ENCODE measurements at regions not wholly inside any gene's neighbourhood (a gene's known extent, or its start where the extent isn't known, plus 50 kb on each side); places are given as distances from the start of the nearest gene placed in this dataset.

DNA sequence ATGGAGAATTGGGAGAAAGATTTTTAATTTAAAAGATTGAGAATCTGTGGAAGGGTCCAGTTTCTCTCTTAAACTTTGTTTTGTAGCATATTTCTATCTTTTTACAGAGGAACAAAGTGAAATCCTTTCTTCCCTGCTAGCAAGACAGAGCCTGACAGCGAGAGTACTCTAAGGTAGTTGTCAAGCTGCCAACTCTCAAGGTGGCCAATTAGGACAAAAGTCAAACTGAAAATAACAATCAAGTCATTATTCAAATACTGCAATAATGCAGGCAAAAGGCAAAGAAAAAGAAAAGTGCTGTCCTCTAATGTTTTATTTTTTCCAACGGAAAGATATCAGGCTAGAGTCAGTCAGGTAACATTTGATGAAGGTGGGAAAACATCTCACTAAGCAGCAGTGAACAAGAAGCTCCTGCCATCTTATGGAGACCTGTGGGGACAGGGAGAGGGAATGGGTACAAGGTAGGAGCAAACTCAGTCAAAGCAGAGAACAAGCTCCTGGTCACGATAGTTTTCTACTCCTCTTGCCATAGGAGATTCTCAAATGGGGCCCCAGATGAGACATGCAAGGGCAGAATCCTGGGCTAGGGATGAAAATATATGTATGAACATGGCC lies 801.9 kb upstream of the SLITRK1 start:
- H3K4me3 Mint-ChIP-seq = no peak overlapping the region
- peaks cover 0 to 23% (median 10%) of the 10 kb centered on the region in 7 donors for H3K9me3 Mint-ChIP-seq
- ATAC-seq (ENCODE audit: low read depth in 2 of 2) (no peak), DNase-seq (no peak)
- H3K4me1 ChIP-seq (ENCODE audit: control insufficient read depth, insufficient read depth, low read length, poor library complexity, severe bottlenecking) = no peaks in the 10 kb centered on the region
- no peak overlapping the region for H3K27ac Mint-ChIP-seq
- no peaks in the 10 kb centered on the region for H3K36me3 Mint-ChIP-seq
- H3K36me3 ChIP-seq (ENCODE audit: control insufficient read depth, insufficient read depth, low read length) = no peaks in the 10 kb centered on the region
- H3K27me3 ChIP-seq (ENCODE audit: control insufficient read depth, insufficient read depth, low read length) = no peaks in the 10 kb centered on the region
- H3K4me1 Mint-ChIP-seq = no peaks in the 10 kb centered on the region
- H3K27me3 Mint-ChIP-seq = no peaks in the 10 kb centered on the region
- no peak overlapping the region for H3K27ac ChIP-seq (ENCODE audit: insufficient read depth, low read length, poor library complexity, severe bottlenecking)
- H3K4me3 ChIP-seq (ENCODE audit: low read depth, low read length) = no peak overlapping the region
- H3K9me3 ChIP-seq (ENCODE audit: control insufficient read depth in 2 of 2, low read length in 2 of 2) = peaks cover 0 to 3% of the 10 kb centered on the region in 2 experiments

DNA sequence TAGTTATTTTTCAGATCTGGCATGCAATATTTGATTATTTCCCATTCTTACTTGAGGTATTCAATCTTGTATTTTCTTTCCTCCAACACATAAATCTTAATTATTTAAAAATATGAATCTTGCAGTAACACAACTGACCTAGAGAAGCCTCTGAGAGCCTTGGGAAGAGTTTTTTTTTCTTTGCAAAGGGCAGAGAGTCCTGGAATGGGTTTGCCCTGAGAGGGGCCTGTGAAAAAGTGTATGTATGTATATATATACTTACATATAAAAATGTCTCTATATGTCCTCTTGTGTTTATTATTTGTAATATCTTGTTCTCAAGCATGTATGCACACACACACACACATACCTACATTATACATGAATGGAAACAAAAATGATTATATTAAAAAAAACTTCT lies 801.2 kb upstream of the SLITRK1 start:
- no peaks in the 10 kb centered on the region for H3K4me1 Mint-ChIP-seq

DNA sequence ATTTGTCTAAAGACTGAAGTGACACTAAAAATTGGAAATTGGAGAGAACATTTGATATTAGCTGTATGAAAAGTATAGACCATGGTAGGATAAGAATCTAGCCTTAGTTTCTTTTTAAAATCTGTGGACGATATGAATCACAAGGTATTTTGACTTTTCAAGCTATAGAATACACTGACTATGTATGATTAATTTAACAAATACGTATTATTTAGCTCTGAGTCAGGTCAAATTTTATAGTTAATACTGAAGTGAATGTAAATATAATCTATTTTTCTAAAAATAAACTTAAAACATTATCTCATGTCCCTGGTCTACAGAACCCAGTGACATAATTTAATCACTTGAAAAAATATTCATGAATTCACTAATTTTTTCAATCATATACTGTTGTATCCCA lies 795.6 kb upstream of the SLITRK1 start:
- no peak for ATAC-seq (ENCODE audit: low read depth in 2 of 2)

More for the DNA sequence above, 801.2 kb upstream of the SLITRK1 start:
- Mint-ChIP-seq H3K4me3 (no peak overlapping the region), H3K9me3 (peaks cover 0 to 23% (median 10%) of the 10 kb centered on the region in 7 donors), H3K27ac (no peak overlapping the region), H3K36me3 (no peaks in the 10 kb centered on the region), H3K27me3 (no peaks in the 10 kb centered on the region)
- Histone ChIP-seq H3K4me1 (ENCODE audit: control insufficient read depth, insufficient read depth, low read length, poor library complexity, severe bottlenecking) (no peaks in the 10 kb centered on the region), H3K36me3 (ENCODE audit: control insufficient read depth, insufficient read depth, low read length) (no peaks in the 10 kb centered on the region), H3K27ac (ENCODE audit: insufficient read depth, low read length, poor library complexity, severe bottlenecking) (no peak overlapping the region), H3K4me3 (ENCODE audit: low read depth, low read length) (no peak overlapping the region), H3K9me3 (ENCODE audit: control insufficient read depth in 2 of 2, low read length in 2 of 2) (peaks cover 0 to 3% of the 10 kb centered on the region in 2 experiments), H3K27me3 (ENCODE audit: control insufficient read depth, insufficient read depth, low read length) (no peaks in the 10 kb centered on the region)
- no peak for ATAC-seq (ENCODE audit: low read depth in 2 of 2)
- no peak for DNase-seq

DNA sequence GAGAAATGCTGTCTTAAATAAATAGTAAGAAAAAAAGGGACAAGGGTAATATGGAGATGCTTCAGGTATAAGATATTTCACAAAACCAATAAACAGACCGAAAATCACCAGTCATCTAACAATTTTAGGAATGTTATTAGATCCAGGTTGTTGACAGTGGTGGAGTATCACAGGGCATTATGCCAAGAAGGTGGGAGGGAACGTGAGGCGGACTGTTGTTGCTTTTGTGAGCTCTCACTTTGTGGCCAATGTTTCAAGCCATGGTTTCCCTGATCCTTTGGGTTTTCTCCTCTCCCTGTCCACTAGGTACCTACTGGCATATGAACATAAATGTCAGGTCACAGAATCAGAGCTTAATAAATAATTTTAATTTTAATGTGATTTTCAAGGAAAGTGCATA lies 790.3 kb upstream of the SLITRK1 start:
- no peaks in the 10 kb centered on the region for H3K27me3 ChIP-seq (ENCODE audit: control insufficient read depth, insufficient read depth, low read length)
- H3K4me1 ChIP-seq (ENCODE audit: control insufficient read depth, insufficient read depth, low read length, poor library complexity, severe bottlenecking) = no peaks in the 10 kb centered on the region
- H3K27me3 Mint-ChIP-seq = no peaks in the 10 kb centered on the region
- peaks cover 0 to 4% (median 2%) of the 10 kb centered on the region in 7 donors for H3K9me3 Mint-ChIP-seq
- H3K27ac ChIP-seq (ENCODE audit: insufficient read depth, low read length, poor library complexity, severe bottlenecking) = no peak overlapping the region
- no peaks in the 10 kb centered on the region for H3K36me3 ChIP-seq (ENCODE audit: control insufficient read depth, insufficient read depth, low read length)
- no peak for ATAC-seq (ENCODE audit: low read depth in 2 of 2)
- H3K4me1 Mint-ChIP-seq = no peaks in the 10 kb centered on the region
- DNase-seq = no peak
- H3K27ac Mint-ChIP-seq = no peak overlapping the region
- H3K36me3 Mint-ChIP-seq = no peaks in the 10 kb centered on the region
- H3K9me3 ChIP-seq (ENCODE audit: control insufficient read depth in 2 of 2, low read length in 2 of 2) = no peaks in the 10 kb centered on the region
- no peak overlapping the region for H3K4me3 ChIP-seq (ENCODE audit: low read depth, low read length)
- no peak overlapping the region for H3K4me3 Mint-ChIP-seq

More for the DNA sequence above, 795.6 kb upstream of the SLITRK1 start:
- Histone ChIP-seq H3K4me1 (ENCODE audit: control insufficient read depth, insufficient read depth, low read length, poor library complexity, severe bottlenecking) (no peaks in the 10 kb centered on the region), H3K36me3 (ENCODE audit: control insufficient read depth, insufficient read depth, low read length) (no peaks in the 10 kb centered on the region), H3K27me3 (ENCODE audit: control insufficient read depth, insufficient read depth, low read length) (no peaks in the 10 kb centered on the region), H3K4me3 (ENCODE audit: low read depth, low read length) (no peak overlapping the region), H3K27ac (ENCODE audit: insufficient read depth, low read length, poor library complexity, severe bottlenecking) (no peak overlapping the region), H3K9me3 (ENCODE audit: control insufficient read depth in 2 of 2, low read length in 2 of 2) (peaks cover 0 to 3% of the 10 kb centered on the region in 2 experiments)
- Mint-ChIP-seq H3K9me3 (peaks cover 0 to 17% (median 4%) of the 10 kb centered on the region in 7 donors), H3K27ac (no peak overlapping the region), H3K36me3 (no peaks in the 10 kb centered on the region), H3K4me3 (no peak overlapping the region), H3K27me3 (no peaks in the 10 kb centered on the region), H3K4me1 (no peaks in the 10 kb centered on the region)
- no peak for DNase-seq

DNA sequence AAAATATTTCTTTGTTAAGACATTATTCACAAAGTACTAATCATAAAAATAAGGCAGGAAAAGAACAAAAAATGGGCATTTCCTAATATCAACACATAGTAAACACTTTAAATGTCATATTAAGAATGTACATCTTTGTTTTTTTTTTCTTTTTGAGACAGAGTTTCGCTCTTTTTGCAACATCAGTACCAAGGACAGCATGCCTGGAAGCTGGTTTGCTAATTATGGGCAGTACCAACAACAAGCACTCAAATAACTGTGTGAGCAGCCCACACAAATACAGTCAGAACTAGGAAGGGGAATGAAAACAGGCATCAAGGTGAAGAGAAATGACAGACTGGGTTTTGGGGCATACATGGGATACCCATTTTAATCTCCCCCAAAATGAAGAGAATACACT lies 788.0 kb upstream of the SLITRK1 start:
- Mint-ChIP-seq H3K27me3 (no peaks in the 10 kb centered on the region), H3K4me1 (no peaks in the 10 kb centered on the region), H3K36me3 (no peaks in the 10 kb centered on the region), H3K27ac (no peak overlapping the region), H3K9me3 (peaks cover 0 to 4% (median 2%) of the 10 kb centered on the region in 7 donors), H3K4me3 (no peak overlapping the region)
- H3K27ac ChIP-seq (ENCODE audit: insufficient read depth, low read length, poor library complexity, severe bottlenecking) = no peak overlapping the region
- H3K27me3 ChIP-seq (ENCODE audit: control insufficient read depth, insufficient read depth, low read length) = no peaks in the 10 kb centered on the region
- H3K4me3 ChIP-seq (ENCODE audit: low read depth, low read length) = no peak overlapping the region
- no peaks in the 10 kb centered on the region for H3K9me3 ChIP-seq (ENCODE audit: control insufficient read depth in 2 of 2, low read length in 2 of 2)
- no peaks in the 10 kb centered on the region for H3K4me1 ChIP-seq (ENCODE audit: control insufficient read depth, insufficient read depth, low read length, poor library complexity, severe bottlenecking)
- DNase-seq = no peak
- H3K36me3 ChIP-seq (ENCODE audit: control insufficient read depth, insufficient read depth, low read length) = no peaks in the 10 kb centered on the region
- no peak for ATAC-seq (ENCODE audit: low read depth in 2 of 2)

DNA sequence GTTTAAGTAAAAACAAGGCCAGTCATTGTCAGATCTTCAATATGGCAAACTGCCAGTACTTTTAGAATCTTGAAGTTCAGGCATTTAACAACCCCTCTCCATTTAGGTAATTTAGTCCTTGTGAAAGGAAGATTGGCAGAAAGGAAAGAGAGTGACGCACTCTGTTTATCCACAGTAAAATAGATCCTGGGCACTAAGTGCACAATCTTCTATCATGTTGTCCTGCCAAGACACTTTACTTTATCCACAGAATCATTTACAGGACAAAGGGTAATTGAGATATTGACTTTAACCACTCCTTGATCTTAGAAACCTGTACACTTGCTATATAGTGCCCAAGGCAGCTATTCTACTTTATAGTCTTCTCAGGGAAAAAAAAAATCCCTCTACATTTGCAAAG lies 786.4 kb upstream of the SLITRK1 start:
- no peak overlapping the region for H3K27ac Mint-ChIP-seq
- H3K9me3 Mint-ChIP-seq = peaks cover 0 to 6% (median 3%) of the 10 kb centered on the region in 7 donors
- no peaks in the 10 kb centered on the region for H3K27me3 ChIP-seq (ENCODE audit: control insufficient read depth, insufficient read depth, low read length)
- H3K36me3 Mint-ChIP-seq = no peaks in the 10 kb centered on the region
- no peak for ATAC-seq (ENCODE audit: low read depth in 2 of 2)
- no peaks in the 10 kb centered on the region for H3K4me1 ChIP-seq (ENCODE audit: control insufficient read depth, insufficient read depth, low read length, poor library complexity, severe bottlenecking)
- H3K4me3 Mint-ChIP-seq = no peak overlapping the region
- no peaks in the 10 kb centered on the region for H3K9me3 ChIP-seq (ENCODE audit: control insufficient read depth in 2 of 2, low read length in 2 of 2)
- no peaks in the 10 kb centered on the region for H3K27me3 Mint-ChIP-seq
- no peaks in the 10 kb centered on the region for H3K36me3 ChIP-seq (ENCODE audit: control insufficient read depth, insufficient read depth, low read length)
- no peak for DNase-seq
- H3K4me1 Mint-ChIP-seq = no peaks in the 10 kb centered on the region
- no peak overlapping the region for H3K27ac ChIP-seq (ENCODE audit: insufficient read depth, low read length, poor library complexity, severe bottlenecking)
- H3K4me3 ChIP-seq (ENCODE audit: low read depth, low read length) = no peak overlapping the region

DNA sequence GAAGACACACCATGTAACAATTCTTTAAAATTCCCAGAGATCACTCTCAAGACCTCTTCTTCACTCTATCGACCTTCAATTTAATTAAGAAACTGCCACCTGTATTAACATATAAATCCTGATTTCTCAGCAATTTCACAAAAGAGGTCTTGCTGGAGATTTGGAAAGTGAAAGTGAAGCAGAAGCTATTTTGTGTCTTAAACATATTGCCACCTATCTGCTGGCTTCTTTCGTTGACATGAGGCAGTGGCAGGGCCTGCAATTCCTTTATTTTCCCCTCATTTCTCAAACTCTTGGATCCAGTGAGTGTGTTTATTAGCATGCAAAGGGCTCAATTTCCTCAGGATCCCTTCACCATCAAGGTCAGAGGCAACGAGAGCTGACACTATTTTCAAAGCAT lies 780.2 kb upstream of the SLITRK1 start:
- Histone ChIP-seq H3K27ac (ENCODE audit: insufficient read depth, low read length, poor library complexity, severe bottlenecking) (no peak overlapping the region), H3K9me3 (ENCODE audit: control insufficient read depth in 2 of 2, low read length in 2 of 2) (no peaks in the 10 kb centered on the region), H3K4me3 (ENCODE audit: low read depth, low read length) (no peak overlapping the region), H3K27me3 (ENCODE audit: control insufficient read depth, insufficient read depth, low read length) (no peaks in the 10 kb centered on the region), H3K36me3 (ENCODE audit: control insufficient read depth, insufficient read depth, low read length) (no peaks in the 10 kb centered on the region), H3K4me1 (ENCODE audit: control insufficient read depth, insufficient read depth, low read length, poor library complexity, severe bottlenecking) (no peaks in the 10 kb centered on the region)
- no peak for DNase-seq
- no peaks in the 10 kb centered on the region for H3K4me1 Mint-ChIP-seq
- no peaks in the 10 kb centered on the region for H3K36me3 Mint-ChIP-seq
- no peak overlapping the region for H3K27ac Mint-ChIP-seq
- H3K9me3 Mint-ChIP-seq = peaks cover 2 to 10% (median 4%) of the 10 kb centered on the region in 7 donors
- no peak overlapping the region for H3K4me3 Mint-ChIP-seq
- no peak for ATAC-seq (ENCODE audit: low read depth in 2 of 2)
- no peaks in the 10 kb centered on the region for H3K27me3 Mint-ChIP-seq

DNA sequence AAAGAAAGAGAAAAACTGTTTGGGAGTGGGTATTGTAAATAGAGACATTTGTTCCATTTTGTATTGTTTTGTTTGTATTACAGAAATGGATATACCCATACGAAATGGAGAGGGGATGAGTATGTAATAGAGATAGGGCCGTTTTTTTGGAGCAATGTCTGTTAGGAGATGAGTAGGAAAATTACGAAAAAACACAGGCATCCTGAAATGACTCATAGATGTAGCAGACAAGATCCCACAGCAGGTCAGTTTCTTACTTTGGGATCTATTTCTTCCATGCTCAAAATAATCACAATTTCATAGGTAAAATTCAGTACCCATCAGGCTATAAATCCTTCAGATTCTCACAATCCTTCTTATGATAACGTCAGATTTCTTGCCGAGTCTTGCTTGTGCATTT lies 779.4 kb upstream of the SLITRK1 start:
- Mint-ChIP-seq H3K27me3 (no peaks in the 10 kb centered on the region), H3K4me3 (no peak overlapping the region), H3K27ac (no peak overlapping the region), H3K4me1 (no peaks in the 10 kb centered on the region), H3K36me3 (no peaks in the 10 kb centered on the region), H3K9me3 (peaks cover 2 to 10% (median 4%) of the 10 kb centered on the region in 7 donors)
- ATAC-seq (ENCODE audit: low read depth in 2 of 2) = no peak
- no peak for DNase-seq
- no peak overlapping the region for H3K4me3 ChIP-seq (ENCODE audit: low read depth, low read length)
- H3K9me3 ChIP-seq (ENCODE audit: control insufficient read depth in 2 of 2, low read length in 2 of 2) = no peaks in the 10 kb centered on the region
- no peaks in the 10 kb centered on the region for H3K36me3 ChIP-seq (ENCODE audit: control insufficient read depth, insufficient read depth, low read length)
- no peak overlapping the region for H3K27ac ChIP-seq (ENCODE audit: insufficient read depth, low read length, poor library complexity, severe bottlenecking)
- H3K4me1 ChIP-seq (ENCODE audit: control insufficient read depth, insufficient read depth, low read length, poor library complexity, severe bottlenecking) = no peaks in the 10 kb centered on the region
- no peaks in the 10 kb centered on the region for H3K27me3 ChIP-seq (ENCODE audit: control insufficient read depth, insufficient read depth, low read length)
